ENCODE measurements at regions not wholly inside any gene's neighbourhood (a gene's known extent, or its start where the extent isn't known, plus 50 kb on each side); places are given as distances from the start of the nearest gene placed in this dataset.

- no peaks in the 10 kb centered on the region for H3K36me3 ChIP-seq
- no peaks in the 10 kb centered on the region for H3K9me3 ChIP-seq
- no peaks in the 10 kb centered on the region for H3K27me3 ChIP-seq (replicated peaks in 1 of 7)
- intact Hi-C loops (cut with DNase I; ENCODE audit: low total_unique reads), result no loop called here
- no peak overlapping the region for H3K4me3 ChIP-seq
- TF ChIP-seq POLR2A (IDR thresholded peaks at IDR 0.05) (no peak), POLR2AphosphoS5 (IDR thresholded peaks at IDR 0.05) (no peak)
- TF ChIP-seq, protein P1, sequence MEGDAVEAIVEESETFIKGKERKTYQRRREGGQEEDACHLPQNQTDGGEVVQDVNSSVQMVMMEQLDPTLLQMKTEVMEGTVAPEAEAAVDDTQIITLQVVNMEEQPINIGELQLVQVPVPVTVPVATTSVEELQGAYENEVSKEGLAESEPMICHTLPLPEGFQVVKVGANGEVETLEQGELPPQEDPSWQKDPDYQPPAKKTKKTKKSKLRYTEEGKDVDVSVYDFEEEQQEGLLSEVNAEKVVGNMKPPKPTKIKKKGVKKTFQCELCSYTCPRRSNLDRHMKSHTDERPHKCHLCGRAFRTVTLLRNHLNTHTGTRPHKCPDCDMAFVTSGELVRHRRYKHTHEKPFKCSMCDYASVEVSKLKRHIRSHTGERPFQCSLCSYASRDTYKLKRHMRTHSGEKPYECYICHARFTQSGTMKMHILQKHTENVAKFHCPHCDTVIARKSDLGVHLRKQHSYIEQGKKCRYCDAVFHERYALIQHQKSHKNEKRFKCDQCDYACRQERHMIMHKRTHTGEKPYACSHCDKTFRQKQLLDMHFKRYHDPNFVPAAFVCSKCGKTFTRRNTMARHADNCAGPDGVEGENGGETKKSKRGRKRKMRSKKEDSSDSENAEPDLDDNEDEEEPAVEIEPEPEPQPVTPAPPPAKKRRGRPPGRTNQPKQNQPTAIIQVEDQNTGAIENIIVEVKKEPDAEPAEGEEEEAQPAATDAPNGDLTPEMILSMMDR (IDR thresholded peaks at IDR 0.05 in 8 of 11, conservative IDR thresholded peaks at IDR 0.05 in 3 of 11), result no peak
- peaks cover 14 to 31% (median 25%) of the 10 kb centered on the region in 6 donors for H3K4me1 ChIP-seq
- DNase-seq, result no peak
- peak overlapping the region in 4 of 8 donors; percentile 16 to 48 (median 28) for H3K27ac ChIP-seq
These were observed 140.2 kb upstream of the ITGA6 start for GRCh38 chr2:172287190-172287589.

DNA sequence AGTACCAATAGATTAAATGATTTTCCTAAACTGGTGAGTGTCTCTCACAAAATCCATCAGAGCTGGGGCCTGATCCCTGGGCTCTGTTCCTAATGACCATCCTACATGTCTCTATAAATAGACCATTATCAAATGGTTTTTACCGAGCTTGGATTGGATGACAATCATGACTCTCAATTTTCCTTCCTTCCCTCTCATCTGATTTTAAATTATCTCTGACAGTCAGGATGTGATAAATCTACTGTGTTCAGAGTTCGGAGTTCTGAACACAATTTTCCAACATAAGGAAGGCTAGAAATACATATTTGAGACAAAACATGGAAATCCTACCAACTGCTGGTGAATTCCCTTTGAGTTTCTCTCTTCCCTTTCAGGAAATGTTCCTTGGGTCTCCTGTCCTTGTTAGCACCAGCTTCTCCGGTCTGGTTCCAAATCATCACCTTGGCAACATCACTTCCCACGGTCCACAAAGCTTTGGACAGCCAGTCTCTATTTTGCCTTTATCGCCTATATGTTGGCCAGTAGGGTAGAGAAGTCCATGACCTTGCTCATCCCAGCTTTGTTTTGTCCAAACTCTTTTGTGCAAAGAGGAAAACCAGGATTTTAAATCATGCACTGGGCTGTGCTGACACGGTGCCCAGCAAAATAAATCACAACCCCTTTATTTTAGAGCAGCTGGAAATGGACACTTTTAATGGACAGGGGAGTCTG, 139.6 kb upstream of the ITGA6 start:
- H3K4me1 ChIP-seq, result peaks cover 14 to 31% (median 25%) of the 10 kb centered on the region in 6 donors

DNA sequence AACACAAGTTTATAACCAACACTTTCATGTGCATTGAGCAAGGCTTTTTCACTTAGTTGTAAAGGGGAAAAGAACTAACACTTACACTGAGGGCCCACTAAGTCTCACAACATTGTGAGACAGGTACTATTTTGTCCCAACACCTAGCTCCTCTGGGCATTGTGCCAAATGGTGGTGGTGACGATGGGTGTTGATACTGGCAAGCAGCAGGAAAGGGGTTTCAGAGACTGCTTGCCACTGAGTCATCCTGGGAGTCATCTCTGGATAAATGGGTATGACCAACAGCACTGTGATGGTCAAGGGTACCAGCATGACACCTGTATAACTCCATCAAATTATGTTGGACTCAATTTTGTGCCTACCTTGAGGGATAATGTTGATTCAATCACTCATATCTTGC, 138.8 kb upstream of the ITGA6 start:
- Histone ChIP-seq H3K9me3 (no peaks in the 10 kb centered on the region), H3K27me3 (replicated peaks in 1 of 7) (no peaks in the 10 kb centered on the region), H3K27ac (peak overlapping the region in 2 of 8 donors; percentile 9 to 48), H3K4me1 (peaks cover 14 to 31% (median 25%) of the 10 kb centered on the region in 6 donors), H3K4me3 (no peak overlapping the region), H3K36me3 (no peaks in the 10 kb centered on the region)
- TF ChIP-seq, protein P1 (IDR thresholded peaks at IDR 0.05 in 8 of 11, conservative IDR thresholded peaks at IDR 0.05 in 3 of 11), result no peak
- TF ChIP-seq POLR2A (IDR thresholded peaks at IDR 0.05), result no peak
- no peak for TF ChIP-seq POLR2AphosphoS5 (IDR thresholded peaks at IDR 0.05)
- WGBS, 5 donors, result 8 to 40% (median 31%) methylated on average over 1 of the region's 1 CpG
- DNase-seq, result no peak
- intact Hi-C loops (cut with DNase I; ENCODE audit: low total_unique reads), result no loop called here

More for the DNA sequence above, 139.6 kb upstream of the ITGA6 start:
- WGBS, 5 donors, result 52 to 75% (median 69%) methylated on average over 6 of the region's 6 CpGs
- H3K36me3 ChIP-seq, result no peaks in the 10 kb centered on the region
- no peaks in the 10 kb centered on the region for H3K9me3 ChIP-seq
- intact Hi-C loops (cut with DNase I; ENCODE audit: low total_unique reads), result no loop called here
- DNase-seq, result no peak
- H3K27me3 ChIP-seq (replicated peaks in 1 of 7), result no peaks in the 10 kb centered on the region
- H3K27ac ChIP-seq, result peak overlapping the region in 5 of 8 donors; percentile 9 to 48 (median 22)
- H3K4me3 ChIP-seq, result no peak overlapping the region
- TF ChIP-seq POLR2AphosphoS5 (IDR thresholded peaks at IDR 0.05) (no peak), POLR2A (IDR thresholded peaks at IDR 0.05) (no peak)
- TF ChIP-seq, protein P1 (IDR thresholded peaks at IDR 0.05 in 8 of 11, conservative IDR thresholded peaks at IDR 0.05 in 3 of 11), result no peak

DNA sequence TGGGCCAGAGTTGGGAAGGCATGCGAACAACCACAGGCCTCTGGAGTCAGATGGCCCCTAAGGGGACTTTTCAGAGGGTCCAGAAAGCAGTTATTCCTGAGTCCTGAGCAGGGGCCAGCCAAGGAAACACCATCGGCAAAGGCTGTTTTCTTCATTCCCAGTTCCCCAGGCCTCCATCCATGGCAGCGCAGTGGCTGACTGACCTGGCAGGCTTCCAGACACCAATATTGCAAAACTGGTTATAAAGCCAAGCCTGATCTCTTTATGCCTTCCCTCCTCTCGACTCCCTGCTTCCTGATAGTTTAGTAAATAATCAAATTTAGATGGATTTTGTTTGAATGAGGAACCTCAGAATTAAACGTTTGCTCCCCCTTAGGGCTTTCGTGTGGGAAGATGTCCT, 133.4 kb upstream of the ITGA6 start:
- H3K27ac ChIP-seq, result no peak overlapping the region
- H3K4me3 ChIP-seq, result no peak overlapping the region
- intact Hi-C loops (cut with DNase I; ENCODE audit: low total_unique reads), result no loop called here
- H3K36me3 ChIP-seq, result no peaks in the 10 kb centered on the region
- 45 to 72% (median 54%) methylated on average over 5 to 6 of the region's 6 CpGs for WGBS, 5 donors
- TF ChIP-seq POLR2A (IDR thresholded peaks at IDR 0.05) (no peak), POLR2AphosphoS5 (IDR thresholded peaks at IDR 0.05) (no peak)
- TF ChIP-seq, protein P1 (IDR thresholded peaks at IDR 0.05 in 8 of 11, conservative IDR thresholded peaks at IDR 0.05 in 3 of 11), result no peak
- H3K27me3 ChIP-seq (replicated peaks in 1 of 7), result peaks cover 0 to 16% (median 0%) of the 10 kb centered on the region in 7 donors
- no peaks in the 10 kb centered on the region for H3K9me3 ChIP-seq
- H3K4me1 ChIP-seq, result no peaks in the 10 kb centered on the region
- no peak for DNase-seq

Measured in spleen (tissue), 11 donors.